Activated T-helper 1 cell treated with anti-CD3 and anti-CD28 coated beads, Interleukin-12 subunit alpha, Interleukin-12 subunit beta, Interleukin-2, Interleukin-4 antibody, amounts not matched to agents 30 ng/mL and 10 ng/mL and 1 ng/mL, durations not matched to agents 14 hours and 24 hours and 36 hours (primary cell): ENCODE measurements at regions not wholly inside any gene's neighbourhood (a gene's known extent, or its start where the extent isn't known, plus 50 kb on each side); places are given as distances from the start of the nearest gene placed in this dataset.

Source experiments
- DNase-seq: peaks from one replicate; pipeline ENCODE4 v3.0.0; 2021; ENCODE audit warnings: low spot score
- H3K27ac Mint-ChIP-seq: one replicate; pipeline ENCODE4 v1.8.0; 2021; ENCODE audit warnings: mild to moderate bottlenecking, mixed read lengths
- H3K27me3 Mint-ChIP-seq: one replicate; pipeline ENCODE4 v1.8.0; 2022; ENCODE audit warnings: mild to moderate bottlenecking, moderate library complexity, mixed read lengths; ENCODE audit not compliant: insufficient read depth
- H3K36me3 Mint-ChIP-seq: one replicate; pipeline ENCODE4 v1.8.0; 2021; ENCODE audit warnings: low read depth, mixed read lengths
- H3K4me1 Mint-ChIP-seq: one replicate; pipeline ENCODE4 v1.8.0; 2021; ENCODE audit warnings: low read depth, mixed read lengths
- H3K4me3 Mint-ChIP-seq: one replicate; pipeline ENCODE4 v1.8.0; 2021; ENCODE audit warnings: mild to moderate bottlenecking, moderate library complexity, mixed read lengths
- H3K9me3 Mint-ChIP-seq: one replicate; pipeline ENCODE4 v1.8.0; 2021; ENCODE audit warnings: mixed read lengths
- intact Hi-C: fragments of 100-400 bp; cut with micrococcal nuclease; formaldehyde crosslinking; loops from one replicate; pipeline ENCODE4 v1.15.1; 2024

GRCh38 chr11:109739379-109739778 lies 317.4 kb downstream of the C11orf87 start:
- intact Hi-C loops, result no loop called here
- H3K36me3 Mint-ChIP-seq, result no peaks in the 10 kb centered on the region
- no peak for DNase-seq
- H3K4me1 Mint-ChIP-seq, result no peaks in the 10 kb centered on the region
- no peaks in the 10 kb centered on the region for H3K9me3 Mint-ChIP-seq
- H3K27ac Mint-ChIP-seq, result no peak overlapping the region
- H3K27me3 Mint-ChIP-seq, result no peaks in the 10 kb centered on the region
- no peak overlapping the region for H3K4me3 Mint-ChIP-seq

- H3K4me1 Mint-ChIP-seq, result no peaks in the 10 kb centered on the region
- no peak overlapping the region for H3K4me3 Mint-ChIP-seq
- intact Hi-C loops, result no loop called here
- H3K9me3 Mint-ChIP-seq, result no peaks in the 10 kb centered on the region
- DNase-seq, result no peak
- H3K27ac Mint-ChIP-seq, result no peak overlapping the region
- H3K27me3 Mint-ChIP-seq, result no peaks in the 10 kb centered on the region
- H3K36me3 Mint-ChIP-seq, result no peaks in the 10 kb centered on the region
Measured at GRCh38 chr11:109745996-109746625, 324.1 kb downstream of the C11orf87 start.

- intact Hi-C loops, result no loop called here
- Mint-ChIP-seq H3K9me3 (no peaks in the 10 kb centered on the region), H3K4me3 (no peak overlapping the region), H3K4me1 (no peaks in the 10 kb centered on the region), H3K27me3 (no peaks in the 10 kb centered on the region), H3K27ac (no peak overlapping the region), H3K36me3 (no peaks in the 10 kb centered on the region)
- DNase-seq, result no peak
Measured at GRCh38 chr11:109747839-109748238, 325.8 kb downstream of the C11orf87 start.

- Mint-ChIP-seq H3K4me1 (no peaks in the 10 kb centered on the region), H3K36me3 (no peaks in the 10 kb centered on the region), H3K4me3 (no peak overlapping the region), H3K27ac (no peak overlapping the region), H3K9me3 (no peaks in the 10 kb centered on the region), H3K27me3 (no peaks in the 10 kb centered on the region)
- intact Hi-C loops, result no loop called here
- no peak for DNase-seq
Measured at GRCh38 chr11:109749476-109749875, 327.5 kb downstream of the C11orf87 start.

- intact Hi-C loops, result no loop called here
- H3K9me3 Mint-ChIP-seq, result no peaks in the 10 kb centered on the region
- H3K27ac Mint-ChIP-seq, result no peak overlapping the region
- no peak for DNase-seq
- H3K4me3 Mint-ChIP-seq, result no peak overlapping the region
- H3K36me3 Mint-ChIP-seq, result no peaks in the 10 kb centered on the region
- no peaks in the 10 kb centered on the region for H3K4me1 Mint-ChIP-seq
- no peaks in the 10 kb centered on the region for H3K27me3 Mint-ChIP-seq
Measured at GRCh38 chr11:109750964-109751363, 329.0 kb downstream of the C11orf87 start.

GRCh38 chr11:109752212-109752825 lies 330.3 kb downstream of the C11orf87 start:
- Mint-ChIP-seq H3K27ac (no peak overlapping the region), H3K27me3 (no peaks in the 10 kb centered on the region), H3K36me3 (no peaks in the 10 kb centered on the region), H3K9me3 (no peaks in the 10 kb centered on the region), H3K4me1 (no peaks in the 10 kb centered on the region), H3K4me3 (no peak overlapping the region)
- intact Hi-C loops, result no loop called here
- no peak for DNase-seq

GRCh38 chr11:109756521-109756920 lies 334.5 kb downstream of the C11orf87 start:
- no peak for DNase-seq
- Mint-ChIP-seq H3K36me3 (no peaks in the 10 kb centered on the region), H3K27me3 (no peaks in the 10 kb centered on the region), H3K4me3 (no peak overlapping the region), H3K27ac (no peak overlapping the region), H3K9me3 (peaks cover 8% of the 10 kb centered on the region), H3K4me1 (no peaks in the 10 kb centered on the region)
- intact Hi-C loops, result no loop called here

- intact Hi-C loops, result no loop called here
- H3K27me3 Mint-ChIP-seq, result no peaks in the 10 kb centered on the region
- no peaks in the 10 kb centered on the region for H3K36me3 Mint-ChIP-seq
- DNase-seq, result no peak
- no peak overlapping the region for H3K27ac Mint-ChIP-seq
- no peaks in the 10 kb centered on the region for H3K4me1 Mint-ChIP-seq
- no peak overlapping the region for H3K4me3 Mint-ChIP-seq
- H3K9me3 Mint-ChIP-seq, result peaks cover 10% of the 10 kb centered on the region
Measured at GRCh38 chr11:109756951-109757350, 335.0 kb downstream of the C11orf87 start.

GRCh38 chr11:109762546-109762945 lies 330.6 kb upstream of the ZC3H12C start:
- H3K4me1 Mint-ChIP-seq, result no peaks in the 10 kb centered on the region
- no peak for DNase-seq
- peaks cover 10% of the 10 kb centered on the region for H3K9me3 Mint-ChIP-seq
- H3K4me3 Mint-ChIP-seq, result no peak overlapping the region
- H3K27ac Mint-ChIP-seq, result no peak overlapping the region
- H3K27me3 Mint-ChIP-seq, result no peaks in the 10 kb centered on the region
- intact Hi-C loops, result no loop called here
- H3K36me3 Mint-ChIP-seq, result no peaks in the 10 kb centered on the region

- Mint-ChIP-seq H3K9me3 (peaks cover 7% of the 10 kb centered on the region), H3K4me3 (no peak overlapping the region), H3K36me3 (no peaks in the 10 kb centered on the region), H3K27ac (no peak overlapping the region), H3K4me1 (no peaks in the 10 kb centered on the region), H3K27me3 (no peaks in the 10 kb centered on the region)
- intact Hi-C loops, result no loop called here
- DNase-seq, result no peak
Measured at GRCh38 chr11:109765709-109766311, 327.4 kb upstream of the ZC3H12C start.

- intact Hi-C loops, result no loop called here
- Mint-ChIP-seq H3K27ac (no peak overlapping the region), H3K27me3 (peaks cover under 1% of the 10 kb centered on the region), H3K4me1 (no peaks in the 10 kb centered on the region), H3K36me3 (no peaks in the 10 kb centered on the region), H3K4me3 (no peak overlapping the region), H3K9me3 (no peaks in the 10 kb centered on the region)
- no peak for DNase-seq
Measured at GRCh38 chr11:109769858-109770257, 323.3 kb upstream of the ZC3H12C start.

GRCh38 chr11:109770323-109770722 lies 322.9 kb upstream of the ZC3H12C start:
- Mint-ChIP-seq H3K36me3 (no peaks in the 10 kb centered on the region), H3K4me1 (no peaks in the 10 kb centered on the region), H3K9me3 (no peaks in the 10 kb centered on the region), H3K27me3 (peaks cover 2% of the 10 kb centered on the region), H3K27ac (no peak overlapping the region), H3K4me3 (no peak overlapping the region)
- intact Hi-C loops, result no loop called here
- no peak for DNase-seq

- H3K36me3 Mint-ChIP-seq, result no peaks in the 10 kb centered on the region
- DNase-seq, result no peak
- H3K9me3 Mint-ChIP-seq, result no peaks in the 10 kb centered on the region
- no peaks in the 10 kb centered on the region for H3K4me1 Mint-ChIP-seq
- no peak overlapping the region for H3K27ac Mint-ChIP-seq
- intact Hi-C loops, result no loop called here
- peaks cover 2% of the 10 kb centered on the region for H3K27me3 Mint-ChIP-seq
- H3K4me3 Mint-ChIP-seq, result no peak overlapping the region
Measured at GRCh38 chr11:109772892-109773291, 320.3 kb upstream of the ZC3H12C start.
